ENCODE measurements at regions not wholly inside any gene's neighbourhood (a gene's known extent, or its start where the extent isn't known, plus 50 kb on each side); places are given as distances from the start of the nearest gene placed in this dataset.

- H4K20me1 ChIP-seq (replicated peaks; ENCODE audit: insufficient read depth): no peaks in the 10 kb centered on the region
- Mint-ChIP-seq H3K4me3 (no peak overlapping the region), H3K4me1 (peaks cover 2% of the 10 kb centered on the region; the same call in 2 of the 3 replicates), H3K36me3 (ENCODE audit: low read depth) (no peaks in the 10 kb centered on the region), H3K27me3 (ENCODE audit: insufficient read depth, low read depth, poor library complexity) (no peaks in the 10 kb centered on the region), H3K27ac (no peak overlapping the region; the same call in 1 of the 2 replicates), H3K9me3 (peaks cover 8% of the 10 kb centered on the region; the same call in 1 of the 3 replicates)
- H3K27ac ChIP-seq (ENCODE audit: low read depth): no peak overlapping the region
- no peaks in the 10 kb centered on the region for H3K79me2 ChIP-seq (replicated peaks; ENCODE audit: insufficient read depth)
- H2AFZ ChIP-seq: no peak overlapping the region
- peaks cover 4% of the 10 kb centered on the region; the same call in 1 of the 2 replicates for H3K36me3 ChIP-seq (ENCODE audit: insufficient read depth)
- H3K4me2 ChIP-seq: no peak overlapping the region
- ATAC-seq: no peak
- no peaks in the 10 kb centered on the region for H3F3A ChIP-seq (replicated peaks; ENCODE audit: low read depth)
- no peak for TF ChIP-seq REST (IDR thresholded peaks at IDR 0.05; ENCODE audit: unreplicated experiment)
- TF ChIP-seq NANOG (IDR thresholded peaks at IDR 0.05; ENCODE audit: borderline replicate concordance): no peak
- TF ChIP-seq ZNF114 (CRISPR knock-in tag; IDR thresholded peaks at IDR 0.05): no peak
- TF ChIP-seq POLR2AphosphoS5 (IDR thresholded peaks at IDR 0.05; ENCODE audit: low read depth): no peak
- H3K9me2 ChIP-seq (ENCODE audit: insufficient read depth): no peaks in the 10 kb centered on the region
- no peak overlapping the region for H3K4me3 ChIP-seq
- no peak for DNase-seq (ENCODE audit: low spot score)
- H3K4me1 ChIP-seq (ENCODE audit: insufficient read depth): no peaks in the 10 kb centered on the region
- H3K27me3 ChIP-seq (ENCODE audit: insufficient read depth): no peaks in the 10 kb centered on the region
Observed at GRCh38 chr5:2582106-2582505, 169.4 kb downstream of the IRX2 start.

- no peaks in the 10 kb centered on the region for H4K20me1 ChIP-seq (replicated peaks; ENCODE audit: insufficient read depth)
- no peaks in the 10 kb centered on the region for H3K36me3 Mint-ChIP-seq (ENCODE audit: low read depth)
- H3K4me3 Mint-ChIP-seq: no peak overlapping the region
- no peak for DNase-seq (ENCODE audit: low spot score)
- peaks cover 4% of the 10 kb centered on the region; the same call in 1 of the 2 replicates for H3K36me3 ChIP-seq (ENCODE audit: insufficient read depth)
- no peaks in the 10 kb centered on the region for H3K27me3 Mint-ChIP-seq (ENCODE audit: insufficient read depth, low read depth, poor library complexity)
- no peaks in the 10 kb centered on the region for H3K79me2 ChIP-seq (replicated peaks; ENCODE audit: insufficient read depth)
- no peaks in the 10 kb centered on the region for H3K9me2 ChIP-seq (ENCODE audit: insufficient read depth)
- H2AFZ ChIP-seq: no peak overlapping the region
- H3K27ac ChIP-seq (ENCODE audit: low read depth): no peak overlapping the region
- H3F3A ChIP-seq (replicated peaks; ENCODE audit: low read depth): no peaks in the 10 kb centered on the region
- H3K4me3 ChIP-seq: no peak overlapping the region
- H3K4me1 Mint-ChIP-seq: peaks cover 2% of the 10 kb centered on the region; the same call in 2 of the 3 replicates
- no peak overlapping the region for H3K4me2 ChIP-seq
- H3K27ac Mint-ChIP-seq: no peak overlapping the region
- peaks cover 2% of the 10 kb centered on the region; the same call in 1 of the 3 replicates for H3K9me3 Mint-ChIP-seq
- no peak for ATAC-seq
- H3K4me1 ChIP-seq (ENCODE audit: insufficient read depth): no peaks in the 10 kb centered on the region
- no peaks in the 10 kb centered on the region for H3K27me3 ChIP-seq (ENCODE audit: insufficient read depth)
- TF ChIP-seq STAT1 (IDR thresholded peaks at IDR 0.05; ENCODE audit: unreplicated experiment): no peak
- TF ChIP-seq, protein P1, sequence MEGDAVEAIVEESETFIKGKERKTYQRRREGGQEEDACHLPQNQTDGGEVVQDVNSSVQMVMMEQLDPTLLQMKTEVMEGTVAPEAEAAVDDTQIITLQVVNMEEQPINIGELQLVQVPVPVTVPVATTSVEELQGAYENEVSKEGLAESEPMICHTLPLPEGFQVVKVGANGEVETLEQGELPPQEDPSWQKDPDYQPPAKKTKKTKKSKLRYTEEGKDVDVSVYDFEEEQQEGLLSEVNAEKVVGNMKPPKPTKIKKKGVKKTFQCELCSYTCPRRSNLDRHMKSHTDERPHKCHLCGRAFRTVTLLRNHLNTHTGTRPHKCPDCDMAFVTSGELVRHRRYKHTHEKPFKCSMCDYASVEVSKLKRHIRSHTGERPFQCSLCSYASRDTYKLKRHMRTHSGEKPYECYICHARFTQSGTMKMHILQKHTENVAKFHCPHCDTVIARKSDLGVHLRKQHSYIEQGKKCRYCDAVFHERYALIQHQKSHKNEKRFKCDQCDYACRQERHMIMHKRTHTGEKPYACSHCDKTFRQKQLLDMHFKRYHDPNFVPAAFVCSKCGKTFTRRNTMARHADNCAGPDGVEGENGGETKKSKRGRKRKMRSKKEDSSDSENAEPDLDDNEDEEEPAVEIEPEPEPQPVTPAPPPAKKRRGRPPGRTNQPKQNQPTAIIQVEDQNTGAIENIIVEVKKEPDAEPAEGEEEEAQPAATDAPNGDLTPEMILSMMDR (conservative IDR thresholded peaks at IDR 0.05; ENCODE audit: low read depth in 2 of 2): no peak
- no peak for TF ChIP-seq CREB1 (CRISPR knock-in tag; IDR thresholded peaks at IDR 0.05; ENCODE audit: low read depth)
- TF ChIP-seq, protein P2, sequence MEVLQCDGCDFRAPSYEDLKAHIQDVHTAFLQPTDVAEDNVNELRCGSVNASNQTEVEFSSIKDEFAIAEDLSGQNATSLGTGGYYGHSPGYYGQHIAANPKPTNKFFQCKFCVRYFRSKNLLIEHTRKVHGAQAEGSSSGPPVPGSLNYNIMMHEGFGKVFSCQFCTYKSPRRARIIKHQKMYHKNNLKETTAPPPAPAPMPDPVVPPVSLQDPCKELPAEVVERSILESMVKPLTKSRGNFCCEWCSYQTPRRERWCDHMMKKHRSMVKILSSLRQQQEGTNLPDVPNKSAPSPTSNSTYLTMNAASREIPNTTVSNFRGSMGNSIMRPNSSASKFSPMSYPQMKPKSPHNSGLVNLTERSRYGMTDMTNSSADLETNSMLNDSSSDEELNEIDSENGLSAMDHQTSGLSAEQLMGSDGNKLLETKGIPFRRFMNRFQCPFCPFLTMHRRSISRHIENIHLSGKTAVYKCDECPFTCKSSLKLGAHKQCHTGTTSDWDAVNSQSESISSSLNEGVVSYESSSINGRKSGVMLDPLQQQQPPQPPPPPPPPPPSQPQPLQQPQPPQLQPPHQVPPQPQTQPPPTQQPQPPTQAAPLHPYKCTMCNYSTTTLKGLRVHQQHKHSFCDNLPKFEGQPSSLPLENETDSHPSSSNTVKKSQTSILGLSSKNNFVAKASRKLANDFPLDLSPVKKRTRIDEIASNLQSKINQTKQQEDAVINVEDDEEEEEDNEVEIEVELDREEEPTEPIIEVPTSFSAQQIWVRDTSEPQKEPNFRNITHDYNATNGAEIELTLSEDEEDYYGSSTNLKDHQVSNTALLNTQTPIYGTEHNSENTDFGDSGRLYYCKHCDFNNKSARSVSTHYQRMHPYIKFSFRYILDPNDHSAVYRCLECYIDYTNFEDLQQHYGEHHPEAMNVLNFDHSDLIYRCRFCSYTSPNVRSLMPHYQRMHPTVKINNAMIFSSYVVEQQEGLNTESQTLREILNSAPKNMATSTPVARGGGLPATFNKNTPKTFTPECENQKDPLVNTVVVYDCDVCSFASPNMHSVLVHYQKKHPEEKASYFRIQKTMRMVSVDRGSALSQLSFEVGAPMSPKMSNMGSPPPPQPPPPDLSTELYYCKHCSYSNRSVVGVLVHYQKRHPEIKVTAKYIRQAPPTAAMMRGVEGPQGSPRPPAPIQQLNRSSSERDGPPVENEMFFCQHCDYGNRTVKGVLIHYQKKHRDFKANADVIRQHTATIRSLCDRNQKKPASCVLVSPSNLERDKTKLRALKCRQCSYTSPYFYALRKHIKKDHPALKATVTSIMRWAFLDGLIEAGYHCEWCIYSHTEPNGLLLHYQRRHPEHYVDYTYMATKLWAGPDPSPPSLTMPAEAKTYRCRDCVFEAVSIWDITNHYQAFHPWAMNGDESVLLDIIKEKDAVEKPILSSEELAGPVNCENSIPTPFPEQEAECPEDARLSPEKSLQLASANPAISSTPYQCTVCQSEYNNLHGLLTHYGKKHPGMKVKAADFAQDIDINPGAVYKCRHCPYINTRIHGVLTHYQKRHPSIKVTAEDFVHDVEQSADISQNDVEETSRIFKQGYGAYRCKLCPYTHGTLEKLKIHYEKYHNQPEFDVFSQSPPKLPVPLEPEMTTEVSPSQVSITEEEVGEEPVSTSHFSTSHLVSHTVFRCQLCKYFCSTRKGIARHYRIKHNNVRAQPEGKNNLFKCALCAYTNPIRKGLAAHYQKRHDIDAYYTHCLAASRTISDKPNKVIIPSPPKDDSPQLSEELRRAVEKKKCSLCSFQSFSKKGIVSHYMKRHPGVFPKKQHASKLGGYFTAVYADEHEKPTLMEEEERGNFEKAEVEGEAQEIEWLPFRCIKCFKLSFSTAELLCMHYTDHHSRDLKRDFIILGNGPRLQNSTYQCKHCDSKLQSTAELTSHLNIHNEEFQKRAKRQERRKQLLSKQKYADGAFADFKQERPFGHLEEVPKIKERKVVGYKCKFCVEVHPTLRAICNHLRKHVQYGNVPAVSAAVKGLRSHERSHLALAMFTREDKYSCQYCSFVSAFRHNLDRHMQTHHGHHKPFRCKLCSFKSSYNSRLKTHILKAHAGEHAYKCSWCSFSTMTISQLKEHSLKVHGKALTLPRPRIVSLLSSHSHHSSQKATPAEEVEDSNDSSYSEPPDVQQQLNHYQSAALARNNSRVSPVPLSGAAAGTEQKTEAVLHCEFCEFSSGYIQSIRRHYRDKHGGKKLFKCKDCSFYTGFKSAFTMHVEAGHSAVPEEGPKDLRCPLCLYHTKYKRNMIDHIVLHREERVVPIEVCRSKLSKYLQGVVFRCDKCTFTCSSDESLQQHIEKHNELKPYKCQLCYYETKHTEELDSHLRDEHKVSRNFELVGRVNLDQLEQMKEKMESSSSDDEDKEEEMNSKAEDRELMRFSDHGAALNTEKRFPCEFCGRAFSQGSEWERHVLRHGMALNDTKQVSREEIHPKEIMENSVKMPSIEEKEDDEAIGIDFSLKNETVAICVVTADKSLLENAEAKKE (CRISPR knock-in tag; IDR thresholded peaks at IDR 0.05): no peak
- no peak for TF ChIP-seq NANOG (IDR thresholded peaks at IDR 0.05; ENCODE audit: borderline replicate concordance)
- TF ChIP-seq EZH2phosphoT487 (IDR thresholded peaks at IDR 0.05; ENCODE audit: unreplicated experiment): no peak
- no peak for TF ChIP-seq ETS1 (IDR thresholded peaks at IDR 0.05)
Observed at GRCh38 chr5:2581418-2581817, 170.1 kb downstream of the IRX2 start.

All from GM23338 (cell line).